Stimulated activated naive CD4-positive, alpha-beta T cell (primary cell): ENCODE measurements at regions not wholly inside any gene's neighbourhood (a gene's known extent, or its start where the extent isn't known, plus 50 kb on each side); places are given as distances from the start of the nearest gene placed in this dataset.
"Not testable (repeated sequence)": the region's sequence is repeated elsewhere in the genome, so short reads cannot be mapped to it uniquely, and the experiment has no call there.

ENCODE experiments used
- DNase-seq, 6 experiments: peaks; one replicate each; lab custom pipeline; 2025; lab: John Stamatoyannopoulos, UW

DNA sequence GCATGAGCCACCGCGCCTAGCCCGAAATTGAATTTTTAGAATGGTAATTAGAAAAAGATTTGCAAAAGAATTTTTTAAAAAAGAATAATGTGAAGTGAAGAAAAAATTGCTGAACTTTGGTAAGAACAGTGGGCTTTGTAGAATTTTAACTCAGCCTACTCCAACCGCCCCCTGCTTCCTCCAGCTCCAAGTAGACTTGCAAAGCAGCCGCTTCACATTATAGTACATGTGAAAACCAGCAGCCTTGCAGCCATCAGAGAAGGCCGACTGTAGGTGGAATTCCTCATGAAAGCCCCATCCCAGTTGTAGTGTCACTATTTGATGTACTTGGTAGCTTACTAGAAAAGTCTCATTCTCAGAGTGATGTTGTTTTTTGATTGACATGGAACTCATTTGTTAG, 835.6 kb downstream of the TBC1D32 start:
- no peak for DNase-seq

- DNase-seq, result no peak
These were observed 837.6 kb downstream of the TBC1D32 start for GRCh38 chr6:120496661-120497060.

DNA sequence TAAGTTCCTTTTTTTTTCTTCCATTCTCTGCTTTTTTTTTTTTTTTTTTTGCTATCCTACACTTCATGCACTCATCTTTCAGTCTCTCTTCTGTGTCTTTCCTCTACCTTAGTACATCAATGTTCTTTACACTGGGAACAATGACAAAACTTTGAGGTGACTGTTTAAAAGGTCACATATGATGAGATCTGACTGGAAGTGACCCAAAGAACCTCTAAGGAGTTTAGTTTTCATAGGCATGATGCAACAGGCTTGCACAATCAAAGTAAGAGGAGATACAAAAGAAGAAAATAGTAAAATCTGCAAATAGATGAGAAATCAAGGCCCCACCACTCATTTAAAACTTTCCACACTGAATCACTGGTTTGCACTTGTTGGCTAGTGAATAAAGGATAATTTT, 840.8 kb downstream of the TBC1D32 start:
- DNase-seq, result no peak

DNA sequence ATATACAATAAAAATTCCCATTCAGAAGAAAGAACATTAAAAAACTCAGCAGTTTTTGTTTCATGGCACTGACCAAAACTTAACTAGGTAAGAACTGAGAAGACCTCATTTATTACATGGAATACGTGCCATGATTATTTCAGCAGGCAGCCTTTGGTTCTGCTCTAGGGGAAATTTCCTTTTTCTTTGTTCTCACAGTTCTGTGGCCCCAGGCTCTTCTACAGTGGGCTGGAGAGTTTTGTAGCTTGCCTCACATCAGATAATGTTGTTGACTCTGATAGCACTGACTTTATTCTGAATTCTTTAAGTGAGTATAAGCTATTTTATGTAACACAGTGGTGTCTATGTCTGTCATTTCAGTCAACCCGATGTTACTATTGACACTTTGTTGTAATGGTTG, 844.3 kb downstream of the TBC1D32 start:
- DNase-seq, result no peak

GRCh38 chr6:120484146-120484545, 850.1 kb downstream of the TBC1D32 start:
- DNase-seq, result no peak

DNA sequence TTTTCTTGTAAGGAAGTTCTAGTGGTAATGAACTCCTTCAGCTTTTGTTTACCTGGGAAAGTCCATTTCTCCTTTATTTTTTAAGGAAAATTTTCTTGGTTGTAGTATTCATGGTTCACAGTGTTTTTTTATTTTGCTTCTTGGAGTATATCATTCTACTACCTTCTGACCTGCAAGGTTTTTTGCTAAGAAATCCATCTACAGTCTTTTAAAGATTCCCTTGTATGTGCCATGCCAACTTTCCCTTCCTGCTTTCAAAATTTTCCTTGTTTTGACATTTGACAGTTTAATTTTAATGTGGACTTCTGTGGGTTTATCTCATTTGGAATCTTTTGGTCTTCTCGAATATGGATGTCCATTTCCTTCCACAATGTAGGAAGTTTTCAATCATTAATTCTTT, 855.6 kb downstream of the TBC1D32 start:
- no peak for DNase-seq

DNA sequence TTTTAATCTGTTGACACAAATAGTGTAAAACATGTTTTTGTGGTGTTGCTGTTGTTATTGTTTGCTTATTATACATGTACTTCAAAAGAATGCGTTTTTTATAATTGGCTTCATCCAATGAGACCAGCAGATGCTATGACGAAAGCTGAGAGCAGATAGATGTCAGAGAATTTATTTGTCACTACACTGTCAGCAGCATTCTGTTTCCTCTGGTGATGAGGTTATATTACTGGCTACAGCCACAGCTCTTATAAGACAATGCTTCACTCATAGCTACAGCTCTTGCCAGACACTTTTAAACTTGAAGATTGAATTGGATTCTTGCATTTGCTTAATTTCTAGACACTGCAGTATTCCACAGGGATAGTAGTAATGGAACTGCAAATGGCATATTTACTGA, 860.5 kb downstream of the TBC1D32 start:
- DNase-seq, result no peak

DNA sequence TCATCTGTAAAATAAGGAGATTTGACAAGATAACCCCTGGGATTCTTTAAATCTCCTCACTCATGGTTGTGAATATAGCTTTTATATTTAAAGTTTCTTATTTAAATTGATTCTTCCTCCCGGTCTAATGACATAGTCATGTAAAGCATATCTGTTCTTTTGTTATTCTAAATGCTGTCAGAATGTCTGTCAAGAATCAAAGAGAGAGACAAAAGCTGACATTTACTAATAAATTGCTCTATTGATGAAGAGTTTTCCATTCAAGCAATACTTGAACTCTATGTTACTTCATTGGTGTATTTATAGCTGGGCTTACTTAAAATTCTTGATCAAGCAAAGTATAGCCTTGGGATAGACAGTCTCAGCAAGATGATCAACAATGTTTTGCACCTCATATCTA, 865.8 kb downstream of the TBC1D32 start:
- DNase-seq, result no peak

GRCh38 chr6:120451508-120451907, 882.8 kb downstream of the TBC1D32 start:
- DNase-seq, result no peak

- DNase-seq, result no peak
These were observed 886.7 kb downstream of the TBC1D32 start for GRCh38 chr6:120447605-120448004.

- not testable (repeated sequence) for DNase-seq
These were observed 901.4 kb downstream of the TBC1D32 start for GRCh38 chr6:120432840-120433239.

DNA sequence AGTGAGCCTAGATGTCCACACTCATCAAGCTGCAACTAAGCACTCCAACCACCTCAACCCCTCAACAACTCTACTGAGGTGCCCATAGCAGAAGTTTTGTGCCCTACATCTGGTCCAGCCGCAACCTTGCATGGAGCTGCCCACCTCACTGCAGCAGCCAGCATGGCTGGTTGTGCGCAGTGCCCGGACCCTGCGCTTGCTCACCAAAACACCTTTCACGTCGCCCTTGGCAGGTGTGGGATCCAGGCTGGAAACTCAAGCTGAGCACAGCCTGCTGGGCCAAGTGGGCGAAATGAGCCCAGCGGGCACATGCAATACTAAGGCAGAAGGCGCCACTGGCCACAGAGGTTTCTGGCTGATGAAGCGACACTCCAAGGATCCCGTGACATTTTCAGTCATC, 902.4 kb downstream of the TBC1D32 start:
- no peak for DNase-seq

- DNase-seq, result no peak
These were observed 922.9 kb downstream of the TBC1D32 start for GRCh38 chr6:120411394-120411793.

- no peak for DNase-seq
These were observed 923.7 kb downstream of the TBC1D32 start for GRCh38 chr6:120410586-120410985.

GRCh38 chr6:120407696-120408095, 926.6 kb downstream of the TBC1D32 start:
- DNase-seq, result no peak

DNA sequence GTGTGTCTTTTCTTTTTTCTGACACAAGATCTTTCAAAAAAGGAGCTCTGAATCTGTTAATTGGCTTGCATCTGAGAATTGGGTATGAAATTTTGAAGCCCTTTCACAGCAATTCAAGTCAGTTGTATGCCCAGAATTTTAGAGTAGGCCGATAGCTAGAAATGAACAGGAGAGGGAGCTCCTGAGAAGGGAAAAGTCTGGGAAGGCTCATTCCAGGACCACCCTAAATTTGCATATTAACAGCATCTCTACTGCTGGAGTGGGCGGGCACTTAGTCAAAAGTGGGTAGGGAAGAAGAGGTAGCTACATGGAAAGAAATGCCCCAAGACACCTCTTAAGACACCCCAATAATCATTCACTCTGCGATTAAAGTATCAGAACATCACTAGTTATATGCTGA, 928.3 kb downstream of the TBC1D32 start:
- DNase-seq, result no peak

DNA sequence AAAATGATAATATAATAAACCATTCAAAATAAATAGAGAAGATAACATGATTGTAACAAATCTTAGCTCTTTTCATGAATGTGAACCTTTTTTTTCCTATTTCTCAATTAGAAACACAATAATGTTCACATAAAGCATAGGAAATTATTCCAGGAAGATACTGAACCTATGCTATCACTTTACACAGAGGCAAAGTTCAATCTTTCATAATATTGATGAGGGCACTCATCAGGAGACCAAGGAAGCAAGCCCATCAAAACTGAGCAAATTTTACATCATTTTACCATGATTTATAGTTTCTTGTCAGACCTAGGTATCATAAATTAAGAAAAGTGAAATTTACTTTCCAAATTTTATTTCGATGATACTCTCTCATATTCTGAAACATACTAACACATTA, 938.5 kb downstream of the TBC1D32 start:
- no peak for DNase-seq

DNA sequence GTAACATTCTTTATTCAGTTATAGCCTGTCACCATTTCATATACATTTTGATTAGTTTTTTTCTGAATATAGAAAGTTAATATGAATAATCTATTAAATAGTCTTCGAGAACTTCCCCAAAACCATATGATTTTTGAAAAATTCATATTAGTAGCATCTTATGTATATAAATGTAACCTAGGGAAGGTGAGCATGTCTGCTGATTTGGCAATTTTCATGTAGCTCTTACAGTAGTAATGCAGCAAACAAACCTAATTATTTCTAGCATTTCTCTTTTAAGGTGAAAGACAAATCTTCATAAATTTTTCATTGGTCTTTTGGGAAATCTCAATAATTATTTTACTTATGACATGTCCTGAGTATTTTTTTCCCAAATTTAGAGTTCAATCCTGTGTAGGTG, 939.0 kb downstream of the TBC1D32 start:
- DNase-seq, result no peak

DNA sequence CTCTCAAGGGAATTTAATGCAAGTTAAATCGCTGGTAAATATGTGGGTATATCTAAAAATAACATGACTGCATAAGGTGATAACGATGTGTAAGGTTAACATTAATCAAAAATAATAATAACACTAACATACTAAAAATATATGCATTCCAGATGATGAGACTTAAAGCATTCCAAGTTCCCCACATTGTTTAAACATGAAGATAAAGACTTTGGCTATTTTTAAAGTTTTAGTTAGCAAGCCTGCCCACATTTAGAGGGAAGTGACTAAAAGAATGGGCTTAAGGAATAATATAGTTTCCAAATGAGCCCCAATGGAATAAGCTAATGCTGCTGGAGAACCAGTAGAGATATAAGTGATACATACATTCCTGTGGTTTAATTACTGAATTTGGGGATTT, 941.3 kb downstream of the TBC1D32 start:
- no peak for DNase-seq

DNA sequence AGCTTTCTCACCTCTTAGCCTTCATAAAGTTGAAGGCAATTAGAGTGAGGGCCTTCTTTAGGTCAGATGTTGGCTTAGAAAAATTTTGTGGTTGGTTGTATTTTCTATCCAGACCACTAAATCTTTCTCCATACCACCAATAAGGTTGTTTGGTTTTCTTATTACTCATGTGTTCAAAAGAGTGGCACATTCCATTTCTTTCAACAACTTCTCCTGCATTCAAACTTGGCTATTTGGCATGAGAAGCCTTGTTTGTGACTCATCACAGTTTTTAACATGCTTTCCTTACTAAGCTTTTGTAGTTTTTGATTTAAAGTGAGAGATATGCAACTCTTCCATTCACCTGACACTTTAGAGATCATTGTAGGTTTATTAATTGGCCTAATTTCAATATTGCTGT, 949.6 kb downstream of the TBC1D32 start:
- DNase-seq, result no peak

GRCh38 chr6:120383681-120384080, 950.6 kb downstream of the TBC1D32 start:
- no peak for DNase-seq

GRCh38 chr6:120378582-120379220, 955.6 kb downstream of the TBC1D32 start:
- DNase-seq, result no peak

DNA sequence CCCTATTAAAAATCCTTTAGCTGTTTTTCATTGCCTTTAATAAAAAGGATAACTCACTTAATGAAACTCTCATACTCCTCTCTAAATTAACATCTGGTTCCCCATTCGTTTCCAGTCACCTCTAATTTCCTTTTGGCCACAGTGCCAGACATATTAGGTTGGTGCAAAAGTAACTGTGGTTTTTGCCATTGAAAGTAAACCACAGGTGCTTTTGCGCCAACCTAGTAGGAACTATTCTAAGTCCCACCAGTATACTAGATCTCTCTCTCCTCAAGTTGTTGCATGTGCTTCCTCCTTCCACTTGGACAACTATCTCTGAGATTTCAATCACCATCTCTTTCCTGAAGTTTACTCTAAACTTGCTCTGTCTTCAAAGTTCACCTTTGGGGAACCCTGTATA, 961.1 kb downstream of the TBC1D32 start:
- no peak for DNase-seq

GRCh38 chr6:120363429-120363828, 970.9 kb downstream of the TBC1D32 start:
- no peak for DNase-seq

DNA sequence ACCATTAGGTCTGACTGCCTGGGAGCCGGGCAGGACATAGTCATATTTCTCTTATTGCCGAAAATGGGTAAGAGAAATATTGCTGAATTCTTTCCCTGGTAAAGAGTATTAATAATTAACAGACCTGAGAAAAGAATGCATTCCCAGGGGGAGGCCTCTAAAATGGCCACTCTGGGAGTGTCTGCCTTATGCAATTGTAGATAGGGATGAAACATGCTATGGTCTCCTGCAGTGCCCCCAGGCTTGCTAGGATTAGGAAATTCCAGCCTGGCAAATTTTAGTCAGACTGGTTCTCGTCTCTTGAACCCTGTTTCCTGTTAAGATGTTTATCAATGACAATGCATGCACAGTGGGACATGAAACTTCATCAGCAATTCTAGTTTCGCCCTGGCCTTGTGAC, 975.7 kb downstream of the TBC1D32 start:
- not testable (repeated sequence) for DNase-seq
